GM12878 (cell line): ENCODE measurements at regions not wholly inside any gene's neighbourhood (a gene's known extent, or its start where the extent isn't known, plus 50 kb on each side); places are given as distances from the start of the nearest gene placed in this dataset.

ENCODE experiments used
- ATAC-seq: fragments of 200-7000 bp; cut with Tn5 transposase; 3 replicates; pipeline ENCODE4 v1.9.1; 2020; ENCODE audit warnings: mild to moderate bottlenecking, moderate library complexity
- BruUV-seq: library from RNA; stranded (reverse); fragments of 400-500 nt; replicated peaks from 2 replicates; lab custom pipeline; 2021; lab: Mats Ljungman, UMichigan
- CTCF ChIA-PET: fragments of 300-600 bp; sonication (Branson Sonifier 250); formaldehyde crosslinking; extraction: SDS; loops from one replicate; lab custom pipeline; 2021; ENCODE audit warnings: inconsistent platforms; lab: Yijun Ruan, JAX
- POLR2A ChIA-PET: fragments of 350-600 bp; formaldehyde crosslinking; extraction: SDS; loops from one replicate; lab custom pipeline; 2021; ENCODE audit warnings: inconsistent platforms; lab: Charles Lee
- RAD21 ChIA-PET: fragments of 300-600 bp; sonication (Branson Sonifier 250); formaldehyde crosslinking; loops from one replicate; lab custom pipeline; 2023; ENCODE audit warnings: antibody characterized with exemption; ENCODE audit not compliant: unreplicated experiment; lab: Charles Lee
- SMC1A ChIA-PET: fragments of 300-600 bp; sonication (Branson Sonifier 250); formaldehyde crosslinking; loops from one replicate; lab custom pipeline; 2023; ENCODE audit not compliant: unreplicated experiment, uncharacterized antibody; lab: Charles Lee
- DNase-seq: peaks from one replicate; pipeline ENCODE4 v3.0.0-alpha.2; 2011; ENCODE audit warnings: low read depth, low spot score
- FAIRE-seq: peaks from 3 replicates; lab custom pipeline; 2011; peaks lifted over from hg19 to GRCh38; lab: Jason Lieb, UNC
- H2AFZ ChIP-seq: 2 replicates; pipeline ENCODE4 v1.6.0; 2011; ENCODE audit warnings: low read depth, low read length, control low read depth; ENCODE audit not compliant: control insufficient read depth
- H3K27ac ChIP-seq: 2 replicates; pipeline ENCODE4 v1.5.1; 2011; ENCODE audit warnings: control low read depth; ENCODE audit not compliant: control insufficient read depth, insufficient read depth
- H3K27me3 ChIP-seq, 2 experiments: replicated peaks in 1 of 2; 2 replicates each; pipeline versions ENCODE4 v1.6.0 to v1.6.1; 2011; ENCODE audit warnings: low read length in 1 of 2; ENCODE audit not compliant: control insufficient read depth in 2 of 2, insufficient read depth in 2 of 2
- H3K36me3 ChIP-seq, 2 experiments: 2 replicates each; pipeline ENCODE4 v1.5.1; 2011; ENCODE audit warnings: low read length in 1 of 2; ENCODE audit not compliant: control insufficient read depth in 2 of 2, insufficient read depth in 2 of 2
- H3K4me1 ChIP-seq: 2 replicates; pipeline ENCODE4 v1.6.1; 2011; ENCODE audit warnings: mild to moderate bottlenecking, low read length, moderate library complexity, mixed read lengths; ENCODE audit not compliant: control insufficient read depth, insufficient read depth
- H3K4me2 ChIP-seq: 2 replicates; pipeline ENCODE4 v1.6.0; 2011; ENCODE audit warnings: control low read depth; ENCODE audit not compliant: control insufficient read depth, insufficient read depth
- H3K4me3 ChIP-seq: fragments of 200-600 bp; sonication (generic); 2 replicates; pipeline ENCODE4 v1.5.1; 2016
- H3K79me2 ChIP-seq: 2 replicates; pipeline ENCODE4 v1.6.0; 2011; ENCODE audit warnings: low read length; ENCODE audit not compliant: control insufficient read depth, insufficient read depth
- H3K9ac ChIP-seq: 2 replicates; pipeline ENCODE4 v1.8.0; 2011; ENCODE audit warnings: low read length, control low read depth, mixed read lengths; ENCODE audit not compliant: control insufficient read depth, insufficient read depth
- H3K9me3 ChIP-seq: replicated peaks from 3 replicates; pipeline ENCODE4 v1.5.1; 2011; ENCODE audit warnings: mild to moderate bottlenecking, low read length; ENCODE audit not compliant: control insufficient read depth, insufficient read depth
- H4K20me1 ChIP-seq: 2 replicates; pipeline ENCODE4 v1.6.0; 2011; ENCODE audit not compliant: control insufficient read depth, insufficient read depth
- CHD1 ChIP-seq: IDR thresholded peaks from 2 replicates; pipeline ENCODE4 v1.6.1; 2012; ENCODE audit warnings: low read depth, low read length, improper control_type of control experiment
- ETV6 ChIP-seq, 2 experiments: fragments of 450-650 bp in 1 of 2; IDR thresholded peaks in 1 of 2; conservative IDR thresholded peaks in 1 of 2; 2 replicates each; pipeline ENCODE4 v1.6.1; 2014; ENCODE audit warnings: antibody characterized with exemption in 1 of 2, borderline replicate concordance in 1 of 2, low read depth in 1 of 2, mild to moderate bottlenecking in 1 of 2, moderate library complexity in 1 of 2
- EZH2 ChIP-seq: IDR thresholded peaks from 2 replicates; pipeline ENCODE4 v1.6.1; 2012; ENCODE audit warnings: low read depth, mild to moderate bottlenecking, control low read depth, inconsistent platforms, low read length, borderline replicate concordance; ENCODE audit not compliant: control insufficient read depth
- HCFC1 ChIP-seq: fragments of 150-350 bp; IDR thresholded peaks from 2 replicates; pipeline ENCODE4 v1.6.1; 2014; ENCODE audit warnings: low read length
- IRF4 ChIP-seq: IDR thresholded peaks from 2 replicates; pipeline ENCODE4 v1.6.1; 2011; ENCODE audit warnings: low read depth, low read length
- MEF2B ChIP-seq: fragments of 450-650 bp; IDR thresholded peaks from 2 replicates; pipeline ENCODE4 v1.6.1; 2018; ENCODE audit warnings: mild to moderate bottlenecking, moderate library complexity; ENCODE audit not compliant: partially characterized antibody, poor library complexity, severe bottlenecking
- MTA2 ChIP-seq: fragments of 450-650 bp; IDR thresholded peaks from 2 replicates; pipeline ENCODE4 v1.6.1; 2016; ENCODE audit warnings: low read depth, mild to moderate bottlenecking, moderate library complexity
- MTA3 ChIP-seq: IDR thresholded peaks from 2 replicates; pipeline ENCODE4 v1.6.1; 2012; ENCODE audit warnings: low read length, inconsistent platforms, borderline replicate concordance
- NFXL1 ChIP-seq: fragments of 450-650 bp; IDR thresholded peaks from 2 replicates; pipeline ENCODE4 v1.6.1; 2017; ENCODE audit warnings: antibody characterized with exemption, mild to moderate bottlenecking, borderline replicate concordance
- NKRF ChIP-seq: fragments of 450-650 bp; conservative IDR thresholded peaks from 2 replicates; pipeline ENCODE4 v1.6.1; 2017; ENCODE audit warnings: mild to moderate bottlenecking, moderate library complexity
- POLR2AphosphoS5 ChIP-seq: IDR thresholded peaks from 2 replicates; pipeline ENCODE4 v1.6.1; 2011; ENCODE audit warnings: mild to moderate bottlenecking, low read length, inconsistent platforms
- RBBP5 ChIP-seq: fragments of 200-600 bp; sonication (generic); conservative IDR thresholded peaks from 2 replicates; pipeline ENCODE4 v1.6.1; 2016
- RUNX3 ChIP-seq: IDR thresholded peaks from 2 replicates; pipeline ENCODE4 v1.6.1; 2012; ENCODE audit warnings: low read length, inconsistent platforms
- SP1 ChIP-seq: IDR thresholded peaks from one replicate; pipeline ENCODE4 v1.6.1; 2011; ENCODE audit warnings: low read depth, low read length
- SUZ12 ChIP-seq: fragments of 200-600 bp; sonication (generic); IDR thresholded peaks from one replicate; pipeline ENCODE4 v1.6.1; 2018; ENCODE audit warnings: antibody characterized with exemption, mild to moderate bottlenecking; ENCODE audit not compliant: unreplicated experiment
- YY1 ChIP-seq: IDR thresholded peaks from 2 replicates; pipeline ENCODE4 v1.6.1; 2011; ENCODE audit warnings: low read depth, mild to moderate bottlenecking, low read length
- ZBED1 ChIP-seq: IDR thresholded peaks from 2 replicates; pipeline ENCODE4 v1.6.1; 2016; ENCODE audit warnings: borderline replicate concordance
- whole genome bisulfite sequencing: methylation state at CpG from one replicate; pipeline ENCODE4 v1.1.6; 2016; ENCODE audit warnings: low lambda C conversion rate; ENCODE audit not compliant: insufficient replicate concordance, insufficient coverage; ENCODE audit errors: missing lambda C conversion rate; 5-methylcytosine and 5-hydroxymethylcytosine counted together
- in situ Hi-C: fragments of 300-500 bp; cut with MboI; formaldehyde crosslinking; loops from 9 replicates; pipeline ENCODE4 v1.14.3; 2018; ENCODE audit warnings: mixed read lengths
- intact Hi-C: fragments of 100-400 bp; cut with micrococcal nuclease; formaldehyde crosslinking; loops from one replicate; pipeline ENCODE4 v1.14.2; 2022; ENCODE audit not compliant: unreplicated experiment
- TF ChIP-seq, protein P1 (sequence below): fragments of 450-650 bp; IDR thresholded peaks from 2 replicates; pipeline ENCODE4 v1.6.1; 2014; ENCODE audit warnings: mild to moderate bottlenecking
- TF ChIP-seq, protein P2 (sequence below): fragments of 450-650 bp; formaldehyde crosslinking; IDR thresholded peaks from 2 replicates; pipeline ENCODE4 v1.4.0; 2020; ENCODE audit warnings: mild to moderate bottlenecking, moderate library complexity

DNA sequence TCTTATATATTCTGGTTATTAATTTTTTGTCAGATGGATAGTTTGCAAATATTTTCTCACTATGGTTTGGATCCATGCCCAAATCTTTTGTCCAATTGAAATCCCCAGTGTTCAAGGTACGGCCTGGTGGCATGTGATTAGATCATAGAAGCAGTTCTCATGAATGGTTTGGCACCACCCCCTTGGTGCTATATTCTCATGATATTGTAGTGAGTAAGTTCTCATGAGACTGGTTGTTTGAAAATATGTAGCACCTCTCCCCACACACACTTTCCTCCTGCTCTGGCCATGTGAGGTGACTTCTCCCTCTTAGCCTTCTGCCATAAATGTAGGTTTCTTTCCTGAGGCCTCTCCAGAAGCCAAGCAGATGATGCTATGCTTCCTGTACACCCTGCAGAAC is 107.7 kb upstream of the KYNU start:
- intact Hi-C loops = no loop called here
- H2AFZ ChIP-seq = no peak overlapping the region
- ATAC-seq = no peak
- H3K79me2 ChIP-seq = no peaks in the 10 kb centered on the region
- TF ChIP-seq ZBED1 = no peak
- no peak for TF ChIP-seq ETV6 (conservative IDR thresholded peaks at IDR 0.05 in 1 of 2, IDR thresholded peaks at IDR 0.05 in 1 of 2; ENCODE audit: borderline replicate concordance in 1 of 2, low read depth in 1 of 2)
- TF ChIP-seq RUNX3 = no peak
- no peak for TF ChIP-seq NFXL1
- TF ChIP-seq NKRF = no peak
- TF ChIP-seq CHD1 = no peak
- no peak for TF ChIP-seq IRF4
- TF ChIP-seq, protein P1, sequence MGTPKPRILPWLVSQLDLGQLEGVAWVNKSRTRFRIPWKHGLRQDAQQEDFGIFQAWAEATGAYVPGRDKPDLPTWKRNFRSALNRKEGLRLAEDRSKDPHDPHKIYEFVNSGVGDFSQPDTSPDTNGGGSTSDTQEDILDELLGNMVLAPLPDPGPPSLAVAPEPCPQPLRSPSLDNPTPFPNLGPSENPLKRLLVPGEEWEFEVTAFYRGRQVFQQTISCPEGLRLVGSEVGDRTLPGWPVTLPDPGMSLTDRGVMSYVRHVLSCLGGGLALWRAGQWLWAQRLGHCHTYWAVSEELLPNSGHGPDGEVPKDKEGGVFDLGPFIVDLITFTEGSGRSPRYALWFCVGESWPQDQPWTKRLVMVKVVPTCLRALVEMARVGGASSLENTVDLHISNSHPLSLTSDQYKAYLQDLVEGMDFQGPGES = no peak
- no peak for TF ChIP-seq SUZ12
- no peak for TF ChIP-seq POLR2AphosphoS5
- TF ChIP-seq EZH2 = no peak
- TF ChIP-seq, protein P2, sequence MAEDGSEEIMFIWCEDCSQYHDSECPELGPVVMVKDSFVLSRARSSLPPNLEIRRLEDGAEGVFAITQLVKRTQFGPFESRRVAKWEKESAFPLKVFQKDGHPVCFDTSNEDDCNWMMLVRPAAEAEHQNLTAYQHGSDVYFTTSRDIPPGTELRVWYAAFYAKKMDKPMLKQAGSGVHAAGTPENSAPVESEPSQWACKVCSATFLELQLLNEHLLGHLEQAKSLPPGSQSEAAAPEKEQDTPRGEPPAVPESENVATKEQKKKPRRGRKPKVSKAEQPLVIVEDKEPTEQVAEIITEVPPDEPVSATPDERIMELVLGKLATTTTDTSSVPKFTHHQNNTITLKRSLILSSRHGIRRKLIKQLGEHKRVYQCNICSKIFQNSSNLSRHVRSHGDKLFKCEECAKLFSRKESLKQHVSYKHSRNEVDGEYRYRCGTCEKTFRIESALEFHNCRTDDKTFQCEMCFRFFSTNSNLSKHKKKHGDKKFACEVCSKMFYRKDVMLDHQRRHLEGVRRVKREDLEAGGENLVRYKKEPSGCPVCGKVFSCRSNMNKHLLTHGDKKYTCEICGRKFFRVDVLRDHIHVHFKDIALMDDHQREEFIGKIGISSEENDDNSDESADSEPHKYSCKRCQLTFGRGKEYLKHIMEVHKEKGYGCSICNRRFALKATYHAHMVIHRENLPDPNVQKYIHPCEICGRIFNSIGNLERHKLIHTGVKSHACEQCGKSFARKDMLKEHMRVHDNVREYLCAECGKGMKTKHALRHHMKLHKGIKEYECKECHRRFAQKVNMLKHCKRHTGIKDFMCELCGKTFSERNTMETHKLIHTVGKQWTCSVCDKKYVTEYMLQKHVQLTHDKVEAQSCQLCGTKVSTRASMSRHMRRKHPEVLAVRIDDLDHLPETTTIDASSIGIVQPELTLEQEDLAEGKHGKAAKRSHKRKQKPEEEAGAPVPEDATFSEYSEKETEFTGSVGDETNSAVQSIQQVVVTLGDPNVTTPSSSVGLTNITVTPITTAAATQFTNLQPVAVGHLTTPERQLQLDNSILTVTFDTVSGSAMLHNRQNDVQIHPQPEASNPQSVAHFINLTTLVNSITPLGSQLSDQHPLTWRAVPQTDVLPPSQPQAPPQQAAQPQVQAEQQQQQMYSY = no peak
- no peak for TF ChIP-seq MTA2
- no peak for TF ChIP-seq RBBP5
- TF ChIP-seq MTA3 = no peak
- no peak for TF ChIP-seq SP1
- TF ChIP-seq HCFC1 = no peak
- TF ChIP-seq MEF2B = no peak
- no peak for TF ChIP-seq YY1
- TF ChIP-seq, all 136 proteins: peak for 0
- Histone ChIP-seq H3K27me3 (no peaks in the 10 kb centered on the region), H3K4me3 (no peak overlapping the region), H3K9ac (no peak overlapping the region), H4K20me1 (no peaks in the 10 kb centered on the region), H3K9me3 (no peaks in the 10 kb centered on the region; the same call in 2 of the 3 replicates), H3K4me1 (no peaks in the 10 kb centered on the region), H3K4me2 (no peak overlapping the region), H3K27ac (no peak overlapping the region), H3K36me3 (no peaks in the 10 kb centered on the region)
- no TSS peak for BruUV-seq
- no peak for FAIRE-seq
- RAD21 ChIA-PET = no interaction called here
- SMC1A ChIA-PET = no interaction called here
- in situ Hi-C loops = no loop called here
- POLR2A ChIA-PET = no interaction called here
- no peak for DNase-seq
- 18% methylated on average over 1 of the region's 1 CpG for WGBS
- CTCF ChIA-PET = no interaction called here
